Esophagus muscularis mucosa (tissue), 4 donors: ENCODE measurements at regions not wholly inside any gene's neighbourhood (a gene's known extent, or its start where the extent isn't known, plus 50 kb on each side); places are given as distances from the start of the nearest gene placed in this dataset.
A peak's percentile ranks its signal among the peaks of the same experiment; 100 is the strongest.

Experiments
- DNase-seq: peaks from one replicate; pipeline ENCODE4 v3.0.0-alpha.2; 2017; ENCODE audit errors: extremely low spot score
- H3K27ac ChIP-seq, 4 donors: fragments of 200-600 bp; sonication (generic); replicated peaks in 1 of 4; 1 replicate in 3 of 4; 2 replicates in 1 of 4; pipeline ENCODE4 v1.5.1; 2016 to 2019; ENCODE audit warnings: mild to moderate bottlenecking in 1 of 4
- H3K27me3 ChIP-seq, 4 donors: fragments of 200-600 bp; sonication (generic); one replicate each; pipeline versions ENCODE4 v1.5.1 to v1.6.0; 2016 to 2019
- H3K36me3 ChIP-seq, 4 donors: fragments of 200-600 bp; sonication (generic); one replicate each; pipeline ENCODE4 v1.5.1; 2016 to 2019
- H3K4me1 ChIP-seq, 4 donors: fragments of 200-600 bp; sonication (generic); one replicate each; pipeline ENCODE4 v1.5.1; 2016 to 2019
- H3K4me3 ChIP-seq, 4 donors: fragments of 200-600 bp; sonication (generic); 1 replicate in 2 of 4; 2 replicates in 2 of 4; pipeline ENCODE4 v1.5.1; 2016 to 2019; ENCODE audit warnings: mild to moderate bottlenecking in 4 of 4, moderate library complexity in 1 of 4
- H3K9me3 ChIP-seq, 4 donors: fragments of 200-600 bp; sonication (generic); 1 replicate in 3 of 4; 2 replicates in 1 of 4; pipeline ENCODE4 v1.5.1; 2016 to 2019
- CTCF ChIP-seq, 3 experiments: fragments of 200-600 bp in 2 of 3; fragments of 450-650 bp in 1 of 3; sonication (generic) in 2 of 3; IDR thresholded peaks; one replicate each; pipeline ENCODE4 v1.5.1; 2017 to 2019; ENCODE audit warnings: antibody characterized with exemption in 3 of 3, mild to moderate bottlenecking in 2 of 3, moderate library complexity in 1 of 3
- EP300 ChIP-seq: sonication (generic); formaldehyde crosslinking; IDR thresholded peaks from one replicate; pipeline ENCODE4 v1.6.1; 2017; ENCODE audit warnings: antibody characterized with exemption
- POLR2A ChIP-seq: fragments of 450-650 bp; IDR thresholded peaks from one replicate; pipeline ENCODE4 v1.6.1; 2017; ENCODE audit warnings: antibody characterized with exemption, moderate library complexity, mild to moderate bottlenecking, low read depth
- POLR2AphosphoS5 ChIP-seq, 2 donors: sonication (generic); formaldehyde crosslinking; IDR thresholded peaks; one replicate each; pipeline ENCODE4 v1.6.1; 2017; ENCODE audit warnings: antibody characterized with exemption in 2 of 2
- WGBS: methylation state at CpG from one replicate; pipeline ENCODE4 v1.1.5; 2018; 5-methylcytosine and 5-hydroxymethylcytosine counted together
- intact Hi-C: fragments of 100-400 bp; cut with DNase I; formaldehyde crosslinking; loops from one replicate; pipeline ENCODE4 v1.15.1; 2023

- intact Hi-C loops, result no loop called here
- Histone ChIP-seq H3K4me1 (peaks cover 3 to 18% (median 9%) of the 10 kb centered on the region in 4 donors), H3K27ac (no peak overlapping the region), H3K36me3 (no peaks in the 10 kb centered on the region), H3K27me3 (no peaks in the 10 kb centered on the region), H3K9me3 (no peaks in the 10 kb centered on the region), H3K4me3 (no peak overlapping the region)
- 75% methylated on average over 5 of the region's 5 CpGs for WGBS
- peak; percentile 19 for DNase-seq
- TF ChIP-seq EP300 (no peak), POLR2A (no peak), CTCF (IDR thresholded peaks at IDR 0.05) (no peak), POLR2AphosphoS5 (IDR thresholded peaks at IDR 0.05) (no peak)
Measured at GRCh38 chr11:92311616-92312449, 87.2 kb downstream of the FAT3 start.

GRCh38 chr11:92313784-92314183 lies 89.2 kb downstream of the FAT3 start:
- TF ChIP-seq EP300, result no peak
- no peak for TF ChIP-seq CTCF (IDR thresholded peaks at IDR 0.05)
- no peak for TF ChIP-seq POLR2A
- no peak for TF ChIP-seq POLR2AphosphoS5 (IDR thresholded peaks at IDR 0.05)
- 96% methylated on average over 5 of the region's 5 CpGs for WGBS
- no peaks in the 10 kb centered on the region for H3K9me3 ChIP-seq
- peak; percentile 57 for DNase-seq
- H3K4me1 ChIP-seq, result peaks cover 0 to 12% (median 9%) of the 10 kb centered on the region in 4 donors
- no peaks in the 10 kb centered on the region for H3K27me3 ChIP-seq
- H3K4me3 ChIP-seq, result no peak overlapping the region
- H3K36me3 ChIP-seq, result no peaks in the 10 kb centered on the region
- intact Hi-C loops, result no loop called here
- H3K27ac ChIP-seq, result no peak overlapping the region

- H3K4me1 ChIP-seq, result peaks cover 0 to 12% (median 9%) of the 10 kb centered on the region in 4 donors
- WGBS, result 10% methylated on average over 1 of the region's 1 CpG
- no peaks in the 10 kb centered on the region for H3K36me3 ChIP-seq
- peak overlapping the region in 2 of 4 donors; percentile 9 to 39 for H3K27ac ChIP-seq
- DNase-seq, result peak; percentile 72
- no peak overlapping the region for H3K4me3 ChIP-seq
- intact Hi-C loops, result no loop called here
- TF ChIP-seq EP300 (no peak), POLR2A (no peak), POLR2AphosphoS5 (IDR thresholded peaks at IDR 0.05) (no peak), CTCF (IDR thresholded peaks at IDR 0.05) (no peak)
- H3K9me3 ChIP-seq, result no peaks in the 10 kb centered on the region
- no peaks in the 10 kb centered on the region for H3K27me3 ChIP-seq
Measured at GRCh38 chr11:92314499-92314898, 89.9 kb downstream of the FAT3 start.

- H3K4me3 ChIP-seq, result no peak overlapping the region
- no peak for DNase-seq
- 87% methylated on average over 4 of the region's 4 CpGs for WGBS
- intact Hi-C loops, result no loop called here
- H3K27me3 ChIP-seq, result no peaks in the 10 kb centered on the region
- H3K4me1 ChIP-seq, result peaks cover 0 to 12% (median 9%) of the 10 kb centered on the region in 4 donors
- no peaks in the 10 kb centered on the region for H3K36me3 ChIP-seq
- no peak for TF ChIP-seq CTCF (IDR thresholded peaks at IDR 0.05)
- no peak for TF ChIP-seq POLR2A
- TF ChIP-seq EP300, result no peak
- TF ChIP-seq POLR2AphosphoS5 (IDR thresholded peaks at IDR 0.05), result no peak
- H3K9me3 ChIP-seq, result no peaks in the 10 kb centered on the region
- H3K27ac ChIP-seq, result no peak overlapping the region
Measured at GRCh38 chr11:92316106-92316809, 91.6 kb downstream of the FAT3 start.
